DND-41 (cell line): ENCODE measurements at regions not wholly inside any gene's neighbourhood (a gene's known extent, or its start where the extent isn't known, plus 50 kb on each side); places are given as distances from the start of the nearest gene placed in this dataset.

Experiments used
- ATAC-seq: fragments of 200-7000 bp; cut with Tn5 transposase; 3 replicates; pipeline ENCODE4 v1.9.1; 2021; ENCODE audit warnings: low read depth; ENCODE audit not compliant: insufficient read depth
- DNase-seq: peaks from one replicate; pipeline ENCODE4 v3.0.0-alpha.2; 2020
- H2AFZ ChIP-seq: 2 replicates; pipeline ENCODE4 v1.6.0; 2012; ENCODE audit warnings: low read depth, low read length
- H3K27ac ChIP-seq: 2 replicates; pipeline ENCODE4 v1.5.1; 2012; ENCODE audit warnings: low read length, inconsistent platforms
- H3K27me3 ChIP-seq: fragments of 200-600 bp; sonication (generic); 2 replicates; pipeline ENCODE4 v1.6.0; 2012; ENCODE audit warnings: low read length, mild to moderate bottlenecking, inconsistent platforms; ENCODE audit not compliant: insufficient read depth, poor library complexity
- H3K36me3 ChIP-seq: 2 replicates; pipeline ENCODE4 v1.5.1; 2012; ENCODE audit warnings: low read length, inconsistent platforms; ENCODE audit not compliant: insufficient read depth
- H3K4me1 ChIP-seq: 2 replicates; pipeline ENCODE4 v1.5.1; 2012; ENCODE audit warnings: mild to moderate bottlenecking, low read length; ENCODE audit not compliant: insufficient read depth
- H3K4me2 ChIP-seq: 2 replicates; pipeline ENCODE4 v1.6.0; 2012; ENCODE audit warnings: mild to moderate bottlenecking, moderate library complexity, low read length, inconsistent platforms; ENCODE audit not compliant: insufficient read depth
- H3K4me3 ChIP-seq, 2 experiments: fragments of 200-600 bp in 1 of 2; shearing (Covaris generic) in 1 of 2; 2 replicates each; pipeline ENCODE4 v1.5.1; 2012 to 2016; ENCODE audit warnings: inconsistent platforms in 2 of 2, low read length in 2 of 2, mild to moderate bottlenecking in 2 of 2, low read depth in 1 of 2, moderate library complexity in 1 of 2
- H3K79me2 ChIP-seq: 2 replicates; pipeline ENCODE4 v1.6.0; 2012; ENCODE audit warnings: low read length, inconsistent platforms; ENCODE audit not compliant: insufficient read depth
- H3K9ac ChIP-seq: 2 replicates; pipeline ENCODE4 v1.6.0; 2012; ENCODE audit warnings: low read depth, mild to moderate bottlenecking, inconsistent platforms, low read length, moderate library complexity
- H3K9me3 ChIP-seq: 2 replicates; pipeline ENCODE4 v1.5.1; 2012; ENCODE audit warnings: low read length, moderate library complexity, mild to moderate bottlenecking, inconsistent platforms; ENCODE audit not compliant: insufficient read depth, severe bottlenecking
- H4K20me1 ChIP-seq: 2 replicates; pipeline ENCODE4 v1.6.0; 2012; ENCODE audit warnings: low read length; ENCODE audit not compliant: insufficient read depth
- CTCF ChIP-seq: IDR thresholded peaks from 2 replicates; pipeline ENCODE4 v1.5.1; 2012; ENCODE audit warnings: borderline replicate concordance, low read length, moderate library complexity, mild to moderate bottlenecking; ENCODE audit not compliant: poor library complexity, severe bottlenecking; ENCODE audit errors: extremely low read depth
- EZH2 ChIP-seq: IDR thresholded peaks from 3 replicates; pipeline ENCODE4 v1.6.1; 2012; ENCODE audit warnings: borderline replicate concordance, low read depth, mild to moderate bottlenecking, moderate library complexity, low read length, inconsistent platforms; ENCODE audit not compliant: severe bottlenecking

- H3K4me1 ChIP-seq: no peaks in the 10 kb centered on the region
Measured at GRCh38 chr16:65733721-65734120, 611.9 kb upstream of the CDH11 start.

GRCh38 chr16:65731833-65732232, 610.0 kb upstream of the CDH11 start:
- H3K4me2 ChIP-seq: no peak overlapping the region
- TF ChIP-seq EZH2 (no peak), CTCF (no peak)
- no peak overlapping the region for H2AFZ ChIP-seq
- no peaks in the 10 kb centered on the region for H4K20me1 ChIP-seq
- no peaks in the 10 kb centered on the region for H3K27me3 ChIP-seq
- no peak overlapping the region for H3K4me3 ChIP-seq
- H3K27ac ChIP-seq: no peak overlapping the region
- H3K9ac ChIP-seq: no peak overlapping the region
- H3K36me3 ChIP-seq: no peaks in the 10 kb centered on the region
- no peak for DNase-seq
- H3K9me3 ChIP-seq: no peaks in the 10 kb centered on the region
- ATAC-seq: no peak
- H3K79me2 ChIP-seq: no peaks in the 10 kb centered on the region
- no peaks in the 10 kb centered on the region for H3K4me1 ChIP-seq

More at GRCh38 chr16:65733721-65734120, 611.9 kb upstream of the CDH11 start:
- no peak for TF ChIP-seq CTCF
- no peak for TF ChIP-seq EZH2
- Histone ChIP-seq H3K27me3 (peaks cover 4% of the 10 kb centered on the region), H3K79me2 (no peaks in the 10 kb centered on the region), H3K4me3 (no peak overlapping the region), H3K9ac (no peak overlapping the region), H3K9me3 (no peaks in the 10 kb centered on the region), H3K4me2 (no peak overlapping the region), H3K27ac (no peak overlapping the region), H2AFZ (no peak overlapping the region), H4K20me1 (no peaks in the 10 kb centered on the region), H3K36me3 (no peaks in the 10 kb centered on the region)
- no peak for DNase-seq
- ATAC-seq: no peak

- no peak overlapping the region for H3K4me3 ChIP-seq
- H3K79me2 ChIP-seq: no peaks in the 10 kb centered on the region
- no peaks in the 10 kb centered on the region for H3K36me3 ChIP-seq
- DNase-seq: no peak
- H3K27ac ChIP-seq: no peak overlapping the region
- no peak overlapping the region for H3K4me2 ChIP-seq
- no peak overlapping the region for H2AFZ ChIP-seq
- ATAC-seq: no peak
- H4K20me1 ChIP-seq: no peaks in the 10 kb centered on the region
- H3K27me3 ChIP-seq: no peaks in the 10 kb centered on the region
- TF ChIP-seq CTCF (no peak), EZH2 (no peak)
- H3K4me1 ChIP-seq: no peaks in the 10 kb centered on the region
- no peak overlapping the region for H3K9ac ChIP-seq
- no peaks in the 10 kb centered on the region for H3K9me3 ChIP-seq
Measured at GRCh38 chr16:65728652-65729051, 606.8 kb upstream of the CDH11 start.

GRCh38 chr16:65728167-65728566, 606.3 kb upstream of the CDH11 start:
- no peak overlapping the region for H3K4me2 ChIP-seq
- H3K9me3 ChIP-seq: no peaks in the 10 kb centered on the region
- no peaks in the 10 kb centered on the region for H3K79me2 ChIP-seq
- H3K9ac ChIP-seq: no peak overlapping the region
- H3K27me3 ChIP-seq: no peaks in the 10 kb centered on the region
- no peaks in the 10 kb centered on the region for H3K4me1 ChIP-seq
- H2AFZ ChIP-seq: no peak overlapping the region
- H3K4me3 ChIP-seq: no peak overlapping the region
- H3K27ac ChIP-seq: no peak overlapping the region
- no peaks in the 10 kb centered on the region for H3K36me3 ChIP-seq
- H4K20me1 ChIP-seq: no peaks in the 10 kb centered on the region
- no peak for ATAC-seq
- TF ChIP-seq CTCF (no peak), EZH2 (no peak)
- DNase-seq: no peak
